ENCODE measurements at regions not wholly inside any gene's neighbourhood (a gene's known extent, or its start where the extent isn't known, plus 50 kb on each side); places are given as distances from the start of the nearest gene placed in this dataset.

GRCh38 chr1:4546911-4547310, 107.5 kb upstream of the AJAP1 start:
- no peak for TF ChIP-seq TAF1 (IDR thresholded peaks at IDR 0.05; ENCODE audit: low read depth)
- TF ChIP-seq EP300 (IDR thresholded peaks at IDR 0.05; ENCODE audit: borderline replicate concordance), result no peak
- no peak for TF ChIP-seq FOXM1 (IDR thresholded peaks at IDR 0.05; ENCODE audit: borderline replicate concordance, low read depth)
- TF ChIP-seq TEAD4 (IDR thresholded peaks at IDR 0.05), result no peak
- TF ChIP-seq MAX (IDR thresholded peaks at IDR 0.05), result no peak
- TF ChIP-seq CREB1 (IDR thresholded peaks at IDR 0.05; ENCODE audit: low read depth), result no peak
- no peak for TF ChIP-seq REST (IDR thresholded peaks at IDR 0.05; ENCODE audit: low read depth)
- no peak for TF ChIP-seq ZBTB7A (IDR thresholded peaks at IDR 0.05; ENCODE audit: low read depth)
- TF ChIP-seq RAD21 (IDR thresholded peaks at IDR 0.05; ENCODE audit: low read depth), result no peak
- TF ChIP-seq USF1 (IDR thresholded peaks at IDR 0.05), result no peak
- no peak for TF ChIP-seq YY1 (IDR thresholded peaks at IDR 0.05; ENCODE audit: low read depth)

All from Ishikawa (cell line).